ENCODE measurements at regions not wholly inside any gene's neighbourhood (a gene's known extent, or its start where the extent isn't known, plus 50 kb on each side); places are given as distances from the start of the nearest gene placed in this dataset.

DNA sequence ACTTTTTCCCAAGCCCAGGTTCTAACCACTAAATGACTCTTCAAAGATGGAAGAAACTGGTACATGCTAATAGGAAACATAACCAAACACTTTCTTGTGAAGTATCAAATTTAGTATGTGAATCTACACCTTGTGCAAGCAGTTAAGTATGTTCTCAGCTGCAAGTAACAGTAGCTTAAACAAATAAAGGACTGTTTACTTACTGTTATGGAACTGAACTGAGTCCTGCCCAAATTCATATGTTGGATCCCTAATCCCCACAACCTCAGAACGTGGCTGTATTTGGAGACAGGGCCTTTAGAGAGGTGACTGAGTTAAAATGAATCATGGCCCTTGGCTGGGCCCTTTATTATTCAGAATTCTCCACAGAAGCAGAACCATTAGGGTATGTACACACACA is 178.7 kb downstream of the KDR start:
- no peaks in the 10 kb centered on the region for H3K9me3 Mint-ChIP-seq (ENCODE audit: unreplicated experiment)
- H3K4me1 Mint-ChIP-seq (ENCODE audit: unreplicated experiment), result peaks cover 43% of the 10 kb centered on the region
- H3K4me3 Mint-ChIP-seq (ENCODE audit: unreplicated experiment), result no peak overlapping the region
- H3K27me3 Mint-ChIP-seq (ENCODE audit: unreplicated experiment), result peaks cover 4% of the 10 kb centered on the region
- no peak for DNase-seq (ENCODE audit: low spot score)
- no peak for TF ChIP-seq CTCF (IDR thresholded peaks at IDR 0.05; ENCODE audit: unreplicated experiment)
- peaks cover 5% of the 10 kb centered on the region for H3K36me3 Mint-ChIP-seq (ENCODE audit: low read depth, unreplicated experiment)
- H3K27ac Mint-ChIP-seq (ENCODE audit: unreplicated experiment), result no peak overlapping the region

GRCh38 chr4:54945838-54946237 is 179.6 kb downstream of the KDR start:
- Mint-ChIP-seq H3K36me3 (ENCODE audit: low read depth, unreplicated experiment) (peaks cover 5% of the 10 kb centered on the region), H3K4me3 (ENCODE audit: unreplicated experiment) (no peak overlapping the region), H3K9me3 (ENCODE audit: unreplicated experiment) (no peaks in the 10 kb centered on the region), H3K27ac (ENCODE audit: unreplicated experiment) (peak overlapping the region; percentile 90), H3K27me3 (ENCODE audit: unreplicated experiment) (peaks cover 4% of the 10 kb centered on the region), H3K4me1 (ENCODE audit: unreplicated experiment) (peaks cover 52% of the 10 kb centered on the region)
- DNase-seq (ENCODE audit: low spot score), result peak; percentile 26
- peak; percentile 22 for TF ChIP-seq CTCF (IDR thresholded peaks at IDR 0.05; ENCODE audit: unreplicated experiment)

GRCh38 chr4:54942721-54943120 is 182.7 kb downstream of the KDR start:
- Mint-ChIP-seq H3K27ac (ENCODE audit: unreplicated experiment) (peak overlapping the region; percentile 98), H3K4me3 (ENCODE audit: unreplicated experiment) (peak overlapping the region; percentile 12), H3K4me1 (ENCODE audit: unreplicated experiment) (peaks cover 70% of the 10 kb centered on the region), H3K9me3 (ENCODE audit: unreplicated experiment) (no peaks in the 10 kb centered on the region), H3K27me3 (ENCODE audit: unreplicated experiment) (peaks cover 2% of the 10 kb centered on the region), H3K36me3 (ENCODE audit: low read depth, unreplicated experiment) (no peaks in the 10 kb centered on the region)
- DNase-seq (ENCODE audit: low spot score), result no peak
- no peak for TF ChIP-seq CTCF (IDR thresholded peaks at IDR 0.05; ENCODE audit: unreplicated experiment)

- DNase-seq (ENCODE audit: low spot score), result peak; percentile 64
- Mint-ChIP-seq H3K36me3 (ENCODE audit: low read depth, unreplicated experiment) (no peaks in the 10 kb centered on the region), H3K27ac (ENCODE audit: unreplicated experiment) (peak overlapping the region; percentile 98), H3K9me3 (ENCODE audit: unreplicated experiment) (no peaks in the 10 kb centered on the region), H3K4me1 (ENCODE audit: unreplicated experiment) (peaks cover 75% of the 10 kb centered on the region), H3K27me3 (ENCODE audit: unreplicated experiment) (peaks cover 4% of the 10 kb centered on the region), H3K4me3 (ENCODE audit: unreplicated experiment) (no peak overlapping the region)
- TF ChIP-seq CTCF (IDR thresholded peaks at IDR 0.05; ENCODE audit: unreplicated experiment), result no peak
Observed at GRCh38 chr4:54941994-54942552, 183.3 kb downstream of the KDR start.

DNA sequence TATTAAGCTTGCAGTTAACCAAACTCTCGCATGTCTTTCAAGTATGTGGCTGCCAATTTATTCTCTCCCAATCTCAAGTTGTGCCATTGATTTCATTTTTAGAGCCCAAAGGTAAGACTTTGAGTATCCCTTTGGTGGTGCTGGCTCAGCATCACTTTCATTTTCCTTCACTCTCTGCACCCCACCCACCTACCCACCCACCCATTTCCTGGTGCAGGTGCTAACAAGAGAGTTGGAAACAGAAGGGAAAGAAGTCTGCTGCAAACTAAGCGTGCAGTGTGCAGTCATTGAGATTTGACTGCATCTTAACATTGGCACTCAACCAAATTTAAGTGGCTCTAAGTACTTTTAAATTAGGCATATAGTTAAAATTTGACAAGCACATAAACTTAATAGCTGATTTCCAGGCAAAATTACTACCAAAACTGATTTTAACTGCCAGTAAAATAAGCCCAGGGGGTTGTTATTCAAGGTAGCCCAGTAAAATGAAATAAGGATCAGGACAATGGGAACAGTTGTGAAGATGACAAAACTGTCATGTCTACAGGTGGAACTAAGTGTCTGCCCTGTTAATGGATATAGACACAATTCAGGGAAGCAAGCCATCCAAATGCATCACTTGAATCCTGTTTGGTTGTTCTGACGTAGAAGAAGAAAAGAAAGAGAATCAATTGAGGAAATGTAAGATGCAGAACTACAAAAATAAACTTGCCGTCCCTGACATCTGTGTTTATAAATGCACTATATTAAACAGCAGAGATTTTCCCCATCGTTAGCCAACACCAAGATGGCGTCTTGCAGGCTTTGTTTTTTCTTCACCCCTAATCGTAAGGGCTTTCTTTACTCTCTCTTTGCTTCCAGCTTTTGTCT is 184.2 kb downstream of the KDR start:
- H3K27me3 Mint-ChIP-seq (ENCODE audit: unreplicated experiment), result peaks cover 4% of the 10 kb centered on the region
- peak overlapping the region; percentile 98 for H3K27ac Mint-ChIP-seq (ENCODE audit: unreplicated experiment)
- DNase-seq (ENCODE audit: low spot score), result no peak
- TF ChIP-seq CTCF (IDR thresholded peaks at IDR 0.05; ENCODE audit: unreplicated experiment), result no peak
- H3K4me1 Mint-ChIP-seq (ENCODE audit: unreplicated experiment), result peaks cover 72% of the 10 kb centered on the region
- H3K36me3 Mint-ChIP-seq (ENCODE audit: low read depth, unreplicated experiment), result no peaks in the 10 kb centered on the region
- H3K9me3 Mint-ChIP-seq (ENCODE audit: unreplicated experiment), result no peaks in the 10 kb centered on the region
- no peak overlapping the region for H3K4me3 Mint-ChIP-seq (ENCODE audit: unreplicated experiment)

All from endothelial cell (in vitro differentiated cells).